OCI-LY1 (cell line): ENCODE measurements at regions not wholly inside any gene's neighbourhood (a gene's known extent, or its start where the extent isn't known, plus 50 kb on each side); places are given as distances from the start of the nearest gene placed in this dataset.

Experiments used
- H2AFZ ChIP-seq: fragments of 200-600 bp; sonication (generic), shearing (Covaris generic); 2 replicates; pipeline ENCODE4 v1.6.0; 2014; ENCODE audit warnings: antibody characterized with exemption, mild to moderate bottlenecking, low read length
- H3F3A ChIP-seq: fragments of 200-600 bp; sonication (generic), shearing (Covaris generic); 2 replicates; pipeline ENCODE4 v1.6.0; 2014; ENCODE audit warnings: mild to moderate bottlenecking, antibody characterized with exemption, low read length, moderate library complexity; ENCODE audit not compliant: insufficient read depth
- H3K27ac ChIP-seq: fragments of 200-600 bp; sonication (generic); 2 replicates; pipeline ENCODE4 v1.5.1; 2014; ENCODE audit warnings: low read length, mixed run types, mild to moderate bottlenecking, low read depth; ENCODE audit not compliant: poor library complexity, severe bottlenecking
- H3K27me3 ChIP-seq: fragments of 200-600 bp; sonication (generic); 2 replicates; pipeline ENCODE4 v1.6.0; 2014; ENCODE audit warnings: antibody characterized with exemption, mild to moderate bottlenecking, low read length, moderate library complexity; ENCODE audit not compliant: insufficient read depth
- H3K36me3 ChIP-seq: fragments of 200-600 bp; sonication (generic); 2 replicates; pipeline ENCODE4 v1.6.1; 2014; ENCODE audit warnings: mild to moderate bottlenecking, antibody characterized with exemption, low read length, moderate library complexity, mixed read lengths; ENCODE audit not compliant: insufficient read depth
- H3K4me1 ChIP-seq: fragments of 200-600 bp; sonication (generic); 2 replicates; pipeline ENCODE4 v1.5.1; 2014; ENCODE audit warnings: mild to moderate bottlenecking, low read length, moderate library complexity; ENCODE audit not compliant: insufficient read depth, severe bottlenecking
- H3K4me2 ChIP-seq: fragments of 200-600 bp; sonication (generic), shearing (Covaris generic); 2 replicates; pipeline ENCODE4 v1.6.1; 2014; ENCODE audit warnings: low read length
- H3K4me3 ChIP-seq: fragments of 200-600 bp; sonication (generic); 2 replicates; pipeline ENCODE4 v1.5.1; 2014; ENCODE audit warnings: low read length, low read depth, mild to moderate bottlenecking, mixed read lengths; ENCODE audit not compliant: poor library complexity, severe bottlenecking
- H3K79me2 ChIP-seq: fragments of 200-600 bp; shearing (Covaris generic); 2 replicates; pipeline ENCODE4 v1.6.1; 2016; ENCODE audit warnings: mixed run types, low read length, mixed read lengths; ENCODE audit not compliant: insufficient read depth
- H3K9ac ChIP-seq: fragments of 200-600 bp; sonication (generic), shearing (Covaris generic); 2 replicates; pipeline ENCODE4 v1.6.1; 2014; ENCODE audit warnings: mild to moderate bottlenecking, low read length, mixed read lengths
- H3K9me2 ChIP-seq: fragments of 200-600 bp; sonication (generic), shearing (Covaris generic); 2 replicates; pipeline ENCODE4 v1.6.1; 2014; ENCODE audit warnings: low read depth, mild to moderate bottlenecking, low read length, mixed read lengths
- H3K9me3 ChIP-seq: fragments of 200-600 bp; shearing (Covaris generic); 2 replicates; pipeline ENCODE4 v1.6.1; 2014; ENCODE audit warnings: low read length, mixed read lengths
- H4K20me1 ChIP-seq: fragments of 200-600 bp; sonication (generic), shearing (Covaris generic); 2 replicates; pipeline ENCODE4 v1.6.0; 2016; ENCODE audit warnings: mild to moderate bottlenecking, low read length; ENCODE audit not compliant: insufficient read depth
- EZH2 ChIP-seq: fragments of 200-600 bp; sonication (generic), shearing (Covaris generic); IDR thresholded peaks from 2 replicates; pipeline ENCODE4 v1.8.0; 2017; ENCODE audit warnings: borderline replicate concordance, mixed run types, mild to moderate bottlenecking, antibody characterized with exemption, low read length, moderate library complexity, mixed read lengths
- TF ChIP-seq, protein P1 (sequence below): fragments of 200-600 bp; sonication (generic), shearing (Covaris generic); IDR thresholded peaks from 2 replicates; pipeline ENCODE4 v1.5.1; 2017; ENCODE audit warnings: mild to moderate bottlenecking, antibody characterized with exemption, low read length, moderate library complexity, mixed read lengths

DNA sequence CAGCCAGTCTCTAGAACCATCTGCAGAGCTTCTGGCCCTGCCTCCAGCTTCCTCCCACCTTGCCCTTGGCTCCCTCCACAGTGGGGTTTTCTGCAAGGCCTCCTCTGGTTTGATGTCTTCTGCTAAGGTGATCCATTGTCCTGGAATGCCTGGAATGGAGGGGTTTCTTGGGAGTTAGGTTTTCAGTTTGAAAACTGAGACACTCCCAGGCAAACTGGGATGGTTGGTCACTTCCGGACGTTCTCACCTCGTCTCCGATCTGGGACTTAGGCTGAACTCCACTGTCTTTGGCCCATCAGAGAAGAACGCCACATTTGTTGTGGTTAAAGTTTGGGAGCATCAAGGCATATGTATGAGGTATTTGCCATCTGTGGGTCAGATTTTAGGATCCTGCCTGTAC lies 77.4 kb upstream of the KLHL25 start:
- Histone ChIP-seq H3K27ac (peak overlapping the region; percentile 85), H3K9me2 (no peaks in the 10 kb centered on the region), H3K9ac (peak overlapping the region; percentile 58), H3K27me3 (no peaks in the 10 kb centered on the region), H3K79me2 (no peaks in the 10 kb centered on the region), H3K9me3 (no peaks in the 10 kb centered on the region), H3K4me1 (peaks cover 61% of the 10 kb centered on the region), H2AFZ (no peak overlapping the region), H3K4me3 (no peak overlapping the region), H3K4me2 (peak overlapping the region; percentile 43; the same call in 1 of the 2 replicates), H3K36me3 (no peaks in the 10 kb centered on the region), H4K20me1 (no peaks in the 10 kb centered on the region), H3F3A (no peaks in the 10 kb centered on the region)
- TF ChIP-seq, protein P1, sequence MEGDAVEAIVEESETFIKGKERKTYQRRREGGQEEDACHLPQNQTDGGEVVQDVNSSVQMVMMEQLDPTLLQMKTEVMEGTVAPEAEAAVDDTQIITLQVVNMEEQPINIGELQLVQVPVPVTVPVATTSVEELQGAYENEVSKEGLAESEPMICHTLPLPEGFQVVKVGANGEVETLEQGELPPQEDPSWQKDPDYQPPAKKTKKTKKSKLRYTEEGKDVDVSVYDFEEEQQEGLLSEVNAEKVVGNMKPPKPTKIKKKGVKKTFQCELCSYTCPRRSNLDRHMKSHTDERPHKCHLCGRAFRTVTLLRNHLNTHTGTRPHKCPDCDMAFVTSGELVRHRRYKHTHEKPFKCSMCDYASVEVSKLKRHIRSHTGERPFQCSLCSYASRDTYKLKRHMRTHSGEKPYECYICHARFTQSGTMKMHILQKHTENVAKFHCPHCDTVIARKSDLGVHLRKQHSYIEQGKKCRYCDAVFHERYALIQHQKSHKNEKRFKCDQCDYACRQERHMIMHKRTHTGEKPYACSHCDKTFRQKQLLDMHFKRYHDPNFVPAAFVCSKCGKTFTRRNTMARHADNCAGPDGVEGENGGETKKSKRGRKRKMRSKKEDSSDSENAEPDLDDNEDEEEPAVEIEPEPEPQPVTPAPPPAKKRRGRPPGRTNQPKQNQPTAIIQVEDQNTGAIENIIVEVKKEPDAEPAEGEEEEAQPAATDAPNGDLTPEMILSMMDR = no peak
- TF ChIP-seq EZH2 = no peak

DNA sequence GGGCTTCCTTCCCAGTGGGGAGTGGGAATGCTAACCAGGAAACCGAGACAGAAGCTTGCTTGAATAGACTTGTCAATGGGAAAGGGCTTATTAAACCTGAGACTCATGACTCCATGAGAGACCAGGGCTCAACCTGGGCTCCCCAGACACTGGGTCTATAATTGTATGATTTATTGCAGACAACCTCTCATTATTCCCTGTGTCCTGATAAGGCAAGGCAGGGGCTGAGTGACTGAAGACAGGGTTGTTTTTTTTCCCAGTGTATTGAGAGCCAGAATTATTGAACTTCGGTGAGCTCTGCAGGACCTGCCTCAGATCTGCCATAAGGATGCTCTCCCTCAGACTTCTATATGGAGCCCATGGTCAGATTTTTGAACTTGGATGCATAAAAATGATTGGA lies 79.5 kb upstream of the KLHL25 start:
- Histone ChIP-seq H3K4me2 (no peak overlapping the region), H4K20me1 (no peaks in the 10 kb centered on the region), H3K27ac (no peak overlapping the region), H3K9ac (no peak overlapping the region), H3K9me3 (no peaks in the 10 kb centered on the region), H3K4me1 (peaks cover 59% of the 10 kb centered on the region), H2AFZ (no peak overlapping the region), H3K9me2 (no peaks in the 10 kb centered on the region), H3K36me3 (no peaks in the 10 kb centered on the region), H3K27me3 (no peaks in the 10 kb centered on the region), H3F3A (no peaks in the 10 kb centered on the region), H3K4me3 (no peak overlapping the region), H3K79me2 (no peaks in the 10 kb centered on the region)
- TF ChIP-seq EZH2 = no peak
- TF ChIP-seq, protein P1 = no peak

DNA sequence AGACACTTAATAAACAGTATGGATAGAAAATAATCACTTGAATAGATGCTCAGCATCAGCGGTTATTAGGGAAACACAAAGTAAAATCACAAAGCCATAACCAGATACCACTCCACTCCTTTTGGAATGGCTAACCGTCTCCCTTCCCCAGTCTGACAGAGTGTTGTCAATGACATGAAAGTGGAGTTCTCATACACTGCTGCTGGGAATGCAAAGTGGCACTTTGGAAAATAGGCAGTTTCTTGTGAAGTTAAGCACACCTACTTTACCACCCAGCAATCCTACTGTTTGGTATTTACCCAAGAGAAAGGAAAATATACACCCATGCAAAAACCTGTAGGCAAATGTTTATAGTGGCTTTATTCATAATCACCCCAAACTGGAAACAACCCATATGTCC lies 81.0 kb upstream of the KLHL25 start:
- no peaks in the 10 kb centered on the region for H3K79me2 ChIP-seq
- no peaks in the 10 kb centered on the region for H3F3A ChIP-seq
- no peak overlapping the region for H2AFZ ChIP-seq
- no peak overlapping the region for H3K9ac ChIP-seq
- H3K27ac ChIP-seq = no peak overlapping the region
- H3K36me3 ChIP-seq = no peaks in the 10 kb centered on the region
- H3K4me2 ChIP-seq = no peak overlapping the region
- no peaks in the 10 kb centered on the region for H3K9me3 ChIP-seq
- H3K4me1 ChIP-seq = peaks cover 47% of the 10 kb centered on the region
- H3K4me3 ChIP-seq = no peak overlapping the region
- no peaks in the 10 kb centered on the region for H3K9me2 ChIP-seq
- no peaks in the 10 kb centered on the region for H4K20me1 ChIP-seq
- TF ChIP-seq, protein P1 = no peak
- TF ChIP-seq EZH2 = no peak
- no peaks in the 10 kb centered on the region for H3K27me3 ChIP-seq
